GM12891 (cell line): ENCODE measurements at regions not wholly inside any gene's neighbourhood (a gene's known extent, or its start where the extent isn't known, plus 50 kb on each side); places are given as distances from the start of the nearest gene placed in this dataset.

ENCODE experiments used
- POLR2A ChIP-seq: IDR thresholded peaks from 2 replicates; pipeline ENCODE4 v1.6.1; 2011; ENCODE audit warnings: low read depth, low read length, control low read depth
- POLR2AphosphoS5 ChIP-seq: IDR thresholded peaks from 2 replicates; pipeline ENCODE4 v1.6.1; 2011; ENCODE audit warnings: low read depth, low read length, control low read depth
- SPI1 ChIP-seq: IDR thresholded peaks from 2 replicates; pipeline ENCODE4 v1.6.1; 2011; ENCODE audit warnings: low read depth, low read length, control low read depth
- TAF1 ChIP-seq: IDR thresholded peaks from 2 replicates; pipeline ENCODE4 v1.6.1; 2011; ENCODE audit warnings: low read depth, low read length, control low read depth

DNA sequence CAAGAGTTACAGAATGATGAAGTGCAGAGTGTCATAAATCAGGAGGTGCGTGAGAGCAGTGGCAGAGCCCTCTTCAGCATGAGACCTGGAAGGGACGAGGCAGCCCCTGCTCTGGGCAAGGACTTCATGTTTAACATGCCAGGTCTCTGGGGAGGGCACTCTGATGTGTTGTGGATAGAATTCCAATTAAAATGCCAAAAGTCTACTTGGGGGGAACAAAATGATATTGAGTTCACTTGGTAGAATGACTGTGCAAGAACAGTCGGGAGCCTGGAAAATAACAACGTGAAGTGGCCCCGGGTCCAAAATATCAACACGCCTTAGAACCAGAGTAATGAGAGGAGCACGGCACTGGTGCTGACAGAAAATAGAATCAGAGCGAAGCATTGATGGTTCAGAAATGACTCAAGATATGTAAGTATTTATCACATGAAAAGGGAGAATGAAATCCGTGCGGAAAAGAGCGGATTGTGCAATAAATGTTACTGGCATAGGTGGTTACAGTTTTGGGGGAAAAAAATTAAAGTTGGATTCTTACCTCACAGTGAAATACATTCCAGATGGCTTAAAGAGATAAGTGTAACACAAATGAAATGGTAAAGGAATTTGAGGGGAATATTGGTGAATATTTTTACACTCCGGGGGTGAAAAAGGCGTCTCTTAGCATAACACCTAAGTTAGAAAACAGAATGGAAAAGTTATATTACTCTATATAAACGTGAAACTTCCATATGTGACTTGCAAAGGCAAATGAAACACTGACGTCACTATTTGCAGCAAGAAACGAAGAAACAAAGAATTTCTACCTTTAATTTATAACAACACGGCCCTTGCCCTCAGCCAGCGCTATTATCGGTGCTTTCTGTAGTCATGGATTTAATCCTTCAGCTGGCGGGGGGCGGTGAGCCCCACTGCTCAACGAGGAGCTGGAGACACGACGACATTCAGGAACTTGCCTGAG is 159.4 kb upstream of the TWIST2 start:
- no peak for TF ChIP-seq POLR2A
- TF ChIP-seq TAF1: no peak
- no peak for TF ChIP-seq POLR2AphosphoS5
- no peak for TF ChIP-seq SPI1
